OCI-LY3 (cell line): ENCODE measurements at regions not wholly inside any gene's neighbourhood (a gene's known extent, or its start where the extent isn't known, plus 50 kb on each side); places are given as distances from the start of the nearest gene placed in this dataset.

Experiments used
- CTCF ChIP-seq: fragments of 200-600, 300-600 bp; sonication (generic); IDR thresholded peaks from 2 replicates; pipeline ENCODE4 v1.5.1; 2014; ENCODE audit warnings: antibody characterized with exemption, low read length, low read depth
- EZH2phosphoT487 ChIP-seq: fragments of 200-600 bp; shearing (Covaris generic); IDR thresholded peaks from 2 replicates; pipeline ENCODE4 v1.6.1; 2018; ENCODE audit warnings: antibody characterized with exemption, mixed run types, low read depth

- no peak for TF ChIP-seq EZH2phosphoT487
- TF ChIP-seq CTCF, result no peak
Measured at GRCh38 chrX:75623535-75623934, 100.7 kb upstream of the ZDHHC15 start.
